SK-N-MC (cell line): ENCODE measurements at regions not wholly inside any gene's neighbourhood (a gene's known extent, or its start where the extent isn't known, plus 50 kb on each side); places are given as distances from the start of the nearest gene placed in this dataset.

Experiments used
- EZH2 ChIP-seq: fragments of 200-600 bp; sonication (generic); IDR thresholded peaks from one replicate; pipeline ENCODE4 v1.6.1; 2017; ENCODE audit warnings: antibody characterized with exemption
- POLR2AphosphoS5 ChIP-seq: IDR thresholded peaks from 2 replicates; pipeline ENCODE4 v1.6.1; 2012; ENCODE audit warnings: mild to moderate bottlenecking, low read depth, low read length, borderline replicate concordance

DNA sequence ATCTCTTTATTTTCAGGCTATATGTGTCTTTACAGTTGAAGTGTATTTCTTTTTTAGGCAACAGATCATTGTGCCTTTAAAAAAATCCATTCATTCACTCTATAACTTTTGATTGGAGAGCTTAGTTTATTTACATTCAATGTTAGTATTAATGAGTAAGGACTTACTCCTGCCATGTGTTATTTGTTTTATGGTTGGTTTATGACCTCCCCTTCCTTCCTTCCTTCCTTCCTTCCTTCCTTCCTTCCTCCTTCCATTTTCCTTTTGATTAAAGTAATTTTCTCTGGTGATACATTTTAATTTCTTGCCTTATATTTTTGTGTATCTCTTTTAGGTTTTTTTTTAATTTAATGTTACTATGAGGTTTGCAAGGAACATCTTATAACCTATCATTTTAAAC is 1005.3 kb upstream of the EPHA7 start:
- TF ChIP-seq POLR2AphosphoS5 (peak; percentile 60; the same call in 1 of the 2 replicates), EZH2 (no peak)
